Lower lobe of right lung (tissue), 2 donors: ENCODE measurements at regions not wholly inside any gene's neighbourhood (a gene's known extent, or its start where the extent isn't known, plus 50 kb on each side); places are given as distances from the start of the nearest gene placed in this dataset.

Source experiments
- ATAC-seq, 2 donors: fragments of 200-7000 bp; cut with Tn5 transposase; one replicate each; pipeline ENCODE4 v1.9.1; 2020 to 2022; ENCODE audit warnings: mild to moderate bottlenecking in 2 of 2, moderate library complexity in 2 of 2
- DNase-seq: peaks from one replicate; pipeline ENCODE4 v3.0.0-alpha.2; 2020
- H3K27ac ChIP-seq: fragments of 200-600 bp; one replicate; pipeline ENCODE4 v1.8.0; 2022
- H3K27me3 ChIP-seq: fragments of 200-600 bp; one replicate; pipeline ENCODE4 v1.8.0; 2022; ENCODE audit warnings: low read depth
- H3K36me3 ChIP-seq: fragments of 200-600 bp; one replicate; pipeline ENCODE4 v1.8.0; 2022; ENCODE audit warnings: mild to moderate bottlenecking
- H3K4me1 ChIP-seq: fragments of 200-600 bp; one replicate; pipeline ENCODE4 v1.8.0; 2022
- H3K4me3 ChIP-seq: fragments of 200-600 bp; one replicate; pipeline ENCODE4 v1.8.0; 2022; ENCODE audit warnings: mild to moderate bottlenecking
- H3K9me3 ChIP-seq: fragments of 200-600 bp; one replicate; pipeline ENCODE4 v1.8.0; 2022
- CTCF ChIP-seq: fragments of 200-600 bp; IDR thresholded peaks from one replicate; pipeline ENCODE4 v1.8.0; 2022; ENCODE audit warnings: antibody characterized with exemption, mild to moderate bottlenecking
- intact Hi-C: fragments of 100-400 bp; cut with DNase I; formaldehyde crosslinking; loops from one replicate; pipeline ENCODE4 v1.11.0; 2022
- donor health status: DM: no; HTN: yes; CAD: no; lungs with severe emphysema.

DNA sequence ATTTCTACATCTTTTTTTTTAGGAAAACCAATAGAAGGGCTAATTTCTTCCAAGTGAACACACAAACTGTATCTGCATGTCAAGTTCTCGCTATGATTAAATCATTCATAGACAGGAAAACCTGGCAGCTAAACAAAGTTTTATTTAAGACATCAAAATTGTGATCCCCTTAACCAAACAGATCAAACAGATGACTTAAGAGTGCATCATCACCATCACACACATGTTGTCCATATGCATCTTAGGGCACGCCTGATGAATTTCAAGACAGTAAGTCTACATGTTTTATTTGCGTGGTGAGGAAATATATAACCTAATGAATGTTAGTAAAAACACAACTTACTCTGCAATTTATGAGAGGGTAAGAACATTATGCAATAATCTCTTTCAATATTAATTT is 317.0 kb upstream of the ANXA10 start:
- no peak for TF ChIP-seq CTCF

DNA sequence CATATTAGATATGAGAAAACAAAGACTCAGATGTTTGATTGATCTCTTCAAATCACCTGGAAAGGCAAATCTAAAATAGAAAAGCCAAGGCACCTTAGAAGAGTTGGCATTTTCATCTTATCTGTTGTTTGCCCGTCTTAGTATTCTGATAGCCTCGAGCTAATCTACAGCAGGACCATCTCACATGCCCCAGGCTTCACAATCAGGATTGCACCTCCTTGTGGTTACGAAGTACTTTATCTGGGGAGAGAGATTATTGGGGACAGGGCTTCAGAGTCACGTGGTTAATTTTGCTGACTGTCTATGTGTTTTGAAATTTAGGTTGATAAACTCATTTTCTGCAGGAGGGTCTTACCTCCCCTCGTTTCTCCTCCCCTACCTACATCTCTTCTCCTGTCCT is 313.1 kb upstream of the ANXA10 start:
- Histone ChIP-seq H3K36me3 (no peaks in the 10 kb centered on the region), H3K4me3 (no peak overlapping the region), H3K9me3 (no peaks in the 10 kb centered on the region), H3K4me1 (no peaks in the 10 kb centered on the region), H3K27ac (no peak overlapping the region), H3K27me3 (no peaks in the 10 kb centered on the region)
- intact Hi-C loops: no loop called here
- no peak for TF ChIP-seq CTCF
- no peak for DNase-seq
- ATAC-seq: no peak

More for the DNA sequence above, 317.0 kb upstream of the ANXA10 start:
- Histone ChIP-seq H3K27me3 (no peaks in the 10 kb centered on the region), H3K4me3 (no peak overlapping the region), H3K27ac (no peak overlapping the region), H3K36me3 (no peaks in the 10 kb centered on the region), H3K4me1 (no peaks in the 10 kb centered on the region), H3K9me3 (no peaks in the 10 kb centered on the region)
- DNase-seq: no peak
- no peak for ATAC-seq
- intact Hi-C loops: no loop called here

DNA sequence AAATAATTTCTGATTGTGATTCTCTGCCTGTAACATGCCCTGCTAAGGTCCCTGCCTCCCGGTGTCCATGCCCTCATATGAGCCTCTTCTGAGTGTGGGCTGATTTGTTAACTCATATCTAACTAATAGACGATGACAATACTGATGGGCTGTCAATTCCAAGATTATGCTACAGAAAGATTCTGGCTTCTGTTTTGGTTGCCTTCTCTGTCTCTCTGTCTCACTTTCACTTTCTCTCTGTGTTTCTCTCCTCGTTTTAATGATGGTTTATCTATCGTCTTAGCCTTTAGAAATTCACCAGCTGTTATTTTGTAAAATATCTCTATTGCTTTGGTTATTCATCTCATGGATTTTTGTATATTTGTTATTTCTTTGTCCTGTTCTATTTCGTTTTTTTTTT is 312.5 kb upstream of the ANXA10 start:
- Histone ChIP-seq H3K27ac (no peak overlapping the region), H3K9me3 (no peaks in the 10 kb centered on the region), H3K4me1 (no peaks in the 10 kb centered on the region), H3K36me3 (no peaks in the 10 kb centered on the region), H3K27me3 (no peaks in the 10 kb centered on the region), H3K4me3 (no peak overlapping the region)
- DNase-seq (no peak), ATAC-seq (no peak)
- intact Hi-C loops: no loop called here
- no peak for TF ChIP-seq CTCF

DNA sequence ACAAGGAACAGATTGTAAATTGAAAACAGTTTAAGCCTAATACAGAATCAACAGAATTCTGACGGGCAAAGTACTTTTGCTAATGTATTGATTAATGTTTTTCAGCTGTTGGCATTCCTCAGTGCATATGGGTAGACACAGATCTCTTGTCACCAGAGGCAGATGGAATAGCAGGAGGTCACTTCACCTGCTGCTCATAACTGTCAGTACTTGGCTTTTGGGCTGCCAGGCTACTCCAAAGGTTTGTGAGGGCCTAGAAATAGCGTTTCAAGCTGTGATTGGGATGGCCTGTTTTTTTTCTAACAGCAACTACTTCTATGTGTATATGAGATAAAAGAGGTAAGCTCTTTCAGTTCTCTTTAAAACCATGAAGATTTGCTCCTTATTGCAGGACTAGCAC is 307.5 kb upstream of the ANXA10 start:
- Histone ChIP-seq H3K36me3 (no peaks in the 10 kb centered on the region), H3K9me3 (no peaks in the 10 kb centered on the region), H3K4me3 (no peak overlapping the region), H3K27ac (no peak overlapping the region), H3K27me3 (no peaks in the 10 kb centered on the region), H3K4me1 (no peaks in the 10 kb centered on the region)
- ATAC-seq: no peak
- no peak for TF ChIP-seq CTCF
- intact Hi-C loops: no loop called here
- no peak for DNase-seq

DNA sequence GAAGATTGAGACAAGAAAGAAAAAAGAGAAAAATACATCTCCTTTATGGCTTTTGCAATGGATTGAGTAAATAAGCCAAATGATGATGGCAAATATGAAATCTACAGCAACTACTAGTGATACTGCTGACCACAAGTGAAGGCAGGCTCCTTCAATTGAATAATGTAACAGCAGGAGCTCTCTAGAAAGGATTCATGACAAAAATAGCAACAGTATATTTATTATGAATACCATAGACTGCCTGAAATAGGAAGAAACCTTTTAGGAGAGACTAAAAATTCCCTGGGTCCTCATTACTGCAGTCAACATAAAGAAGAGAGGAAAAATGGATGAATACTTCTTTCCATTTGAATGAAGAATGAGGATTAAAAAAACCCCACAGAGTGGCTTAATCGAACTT is 306.8 kb upstream of the ANXA10 start:
- no peak for ATAC-seq

More for the DNA sequence above, 306.8 kb upstream of the ANXA10 start:
- DNase-seq: no peak
- intact Hi-C loops: no loop called here
- no peak overlapping the region for H3K27ac ChIP-seq
- TF ChIP-seq CTCF: no peak
- H3K4me3 ChIP-seq: no peak overlapping the region
- no peaks in the 10 kb centered on the region for H3K4me1 ChIP-seq
- H3K36me3 ChIP-seq: no peaks in the 10 kb centered on the region
- no peaks in the 10 kb centered on the region for H3K9me3 ChIP-seq
- no peaks in the 10 kb centered on the region for H3K27me3 ChIP-seq
